ENCODE measurements at regions not wholly inside any gene's neighbourhood (a gene's known extent, or its start where the extent isn't known, plus 50 kb on each side); places are given as distances from the start of the nearest gene placed in this dataset.

DNA sequence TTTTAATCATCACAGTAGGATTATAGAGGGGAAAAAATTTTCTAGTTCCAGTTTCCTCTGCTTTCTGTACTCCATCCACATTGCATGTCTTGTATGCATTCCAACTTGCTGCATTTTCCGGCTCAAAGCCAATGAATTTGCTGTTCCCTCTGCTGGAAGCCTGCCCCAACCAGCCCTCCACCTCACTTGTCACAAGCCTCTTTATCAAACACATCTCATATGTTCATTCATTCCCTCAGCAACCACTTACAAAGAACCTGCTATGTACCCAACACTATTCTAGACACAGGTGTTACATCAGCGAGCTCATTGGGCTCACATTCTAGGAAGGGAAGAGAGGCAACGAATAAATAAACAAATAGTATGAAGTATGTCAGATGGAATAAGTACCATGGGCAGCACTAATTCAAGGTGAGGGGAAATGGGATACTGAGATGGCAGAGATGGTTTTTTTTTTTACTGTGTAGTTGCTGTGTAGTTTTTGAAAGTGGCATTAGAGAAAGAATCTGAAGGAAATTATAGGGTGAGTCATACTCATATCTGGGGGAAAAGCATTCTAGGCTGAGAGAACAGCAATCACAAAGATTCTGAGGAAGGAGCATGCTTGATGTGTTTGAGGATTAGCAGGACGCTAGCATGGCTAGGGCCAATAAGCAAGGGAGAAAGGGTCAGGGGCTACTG is 332.5 kb downstream of the PDGFC start:
- DNase-seq: no peak
- WGBS, 2 donors: 78 to 85% methylated on average over 4 of the region's 4 CpGs
- Histone ChIP-seq H3K9me3 (no peaks in the 10 kb centered on the region), H3K4me3 (no peak overlapping the region), H3K27me3 (no peaks in the 10 kb centered on the region), H3K4me1 (peaks cover 0 to 24% (median 6%) of the 10 kb centered on the region in 4 donors), H3K27ac (no peak overlapping the region), H3K36me3 (no peaks in the 10 kb centered on the region)
- intact Hi-C loops (cut with DNase I): no loop called here
- TF ChIP-seq EP300 (IDR thresholded peaks at IDR 0.05) (no peak), POLR2AphosphoS5 (IDR thresholded peaks at IDR 0.05) (no peak), POLR2A (IDR thresholded peaks at IDR 0.05) (no peak)
- TF ChIP-seq, protein P1, sequence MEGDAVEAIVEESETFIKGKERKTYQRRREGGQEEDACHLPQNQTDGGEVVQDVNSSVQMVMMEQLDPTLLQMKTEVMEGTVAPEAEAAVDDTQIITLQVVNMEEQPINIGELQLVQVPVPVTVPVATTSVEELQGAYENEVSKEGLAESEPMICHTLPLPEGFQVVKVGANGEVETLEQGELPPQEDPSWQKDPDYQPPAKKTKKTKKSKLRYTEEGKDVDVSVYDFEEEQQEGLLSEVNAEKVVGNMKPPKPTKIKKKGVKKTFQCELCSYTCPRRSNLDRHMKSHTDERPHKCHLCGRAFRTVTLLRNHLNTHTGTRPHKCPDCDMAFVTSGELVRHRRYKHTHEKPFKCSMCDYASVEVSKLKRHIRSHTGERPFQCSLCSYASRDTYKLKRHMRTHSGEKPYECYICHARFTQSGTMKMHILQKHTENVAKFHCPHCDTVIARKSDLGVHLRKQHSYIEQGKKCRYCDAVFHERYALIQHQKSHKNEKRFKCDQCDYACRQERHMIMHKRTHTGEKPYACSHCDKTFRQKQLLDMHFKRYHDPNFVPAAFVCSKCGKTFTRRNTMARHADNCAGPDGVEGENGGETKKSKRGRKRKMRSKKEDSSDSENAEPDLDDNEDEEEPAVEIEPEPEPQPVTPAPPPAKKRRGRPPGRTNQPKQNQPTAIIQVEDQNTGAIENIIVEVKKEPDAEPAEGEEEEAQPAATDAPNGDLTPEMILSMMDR (IDR thresholded peaks at IDR 0.05): no peak

GRCh38 chr4:156638334-156638733 is 333.3 kb downstream of the PDGFC start:
- no peaks in the 10 kb centered on the region for H3K27me3 ChIP-seq
- 78 to 79% methylated on average over 5 of the region's 5 CpGs for WGBS, 2 donors
- no peaks in the 10 kb centered on the region for H3K36me3 ChIP-seq
- TF ChIP-seq, protein P1 (IDR thresholded peaks at IDR 0.05): no peak
- no peak for TF ChIP-seq POLR2A (IDR thresholded peaks at IDR 0.05)
- TF ChIP-seq POLR2AphosphoS5 (IDR thresholded peaks at IDR 0.05): no peak
- H3K4me1 ChIP-seq: peaks cover 0 to 24% (median 6%) of the 10 kb centered on the region in 4 donors
- no peaks in the 10 kb centered on the region for H3K9me3 ChIP-seq
- no peak for DNase-seq
- no peak overlapping the region for H3K27ac ChIP-seq
- no peak overlapping the region for H3K4me3 ChIP-seq
- intact Hi-C loops (cut with DNase I): no loop called here

GRCh38 chr4:156636381-156636780 is 335.2 kb downstream of the PDGFC start:
- intact Hi-C loops (cut with DNase I): no loop called here
- WGBS, 2 donors: 92 to 94% methylated on average over 4 of the region's 4 CpGs
- no peak overlapping the region for H3K27ac ChIP-seq
- H3K36me3 ChIP-seq: no peaks in the 10 kb centered on the region
- TF ChIP-seq, protein P1 (IDR thresholded peaks at IDR 0.05): no peak
- no peak for TF ChIP-seq POLR2AphosphoS5 (IDR thresholded peaks at IDR 0.05)
- TF ChIP-seq EP300 (IDR thresholded peaks at IDR 0.05): no peak
- TF ChIP-seq POLR2A (IDR thresholded peaks at IDR 0.05): no peak
- H3K4me1 ChIP-seq: peaks cover 0 to 24% (median 6%) of the 10 kb centered on the region in 4 donors
- DNase-seq: no peak
- no peaks in the 10 kb centered on the region for H3K9me3 ChIP-seq
- no peak overlapping the region for H3K4me3 ChIP-seq
- H3K27me3 ChIP-seq: no peaks in the 10 kb centered on the region

DNA sequence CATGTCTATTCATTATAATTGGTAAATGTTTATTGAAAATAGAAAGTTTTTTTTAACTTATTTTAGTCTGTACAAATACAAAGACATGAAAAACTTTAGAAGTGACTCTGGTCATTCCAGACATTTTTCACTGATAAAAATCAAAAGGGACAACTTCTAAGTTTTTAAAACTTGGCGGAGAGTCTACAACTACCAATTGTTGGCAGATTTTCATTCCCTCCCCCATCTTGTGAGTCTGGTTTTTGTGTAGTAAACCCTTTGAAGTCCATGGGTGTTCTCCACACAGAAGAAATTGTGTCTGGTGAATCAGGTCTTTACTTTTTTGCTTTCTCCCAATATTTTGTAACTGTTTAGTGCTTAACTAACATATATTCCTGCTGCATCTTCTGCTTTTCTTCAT is 336.5 kb downstream of the PDGFC start:
- TF ChIP-seq POLR2AphosphoS5 (IDR thresholded peaks at IDR 0.05) (no peak), EP300 (IDR thresholded peaks at IDR 0.05) (no peak), POLR2A (IDR thresholded peaks at IDR 0.05) (no peak)
- TF ChIP-seq, protein P1 (IDR thresholded peaks at IDR 0.05): no peak
- no peak for DNase-seq
- Histone ChIP-seq H3K9me3 (no peaks in the 10 kb centered on the region), H3K27ac (no peak overlapping the region), H3K27me3 (no peaks in the 10 kb centered on the region), H3K4me1 (peaks cover 0 to 24% (median 6%) of the 10 kb centered on the region in 4 donors), H3K4me3 (no peak overlapping the region), H3K36me3 (no peaks in the 10 kb centered on the region)
- intact Hi-C loops (cut with DNase I): no loop called here
- 90 to 95% methylated on average over 1 of the region's 1 CpG for WGBS, 2 donors

DNA sequence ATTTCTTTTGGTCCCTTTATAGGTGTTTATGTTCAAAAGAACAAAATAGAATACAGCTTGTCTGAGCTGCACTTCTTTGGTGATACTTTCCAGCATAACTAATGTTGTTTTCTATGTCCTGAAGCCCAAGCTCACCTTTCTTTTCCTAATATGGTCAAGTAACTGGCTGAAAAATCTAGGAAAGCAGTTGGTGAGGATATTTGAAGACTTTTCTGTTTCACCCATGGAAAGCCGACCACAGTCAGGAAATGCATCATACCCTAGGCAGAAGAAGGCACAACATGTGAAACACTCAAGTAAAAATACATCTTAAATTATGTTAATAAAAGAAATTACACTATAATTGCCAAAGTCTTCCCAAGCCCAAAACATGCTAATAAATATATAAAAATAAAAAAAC is 337.0 kb downstream of the PDGFC start:
- intact Hi-C loops (cut with DNase I): no loop called here
- no peak for TF ChIP-seq EP300 (IDR thresholded peaks at IDR 0.05)
- no peak for TF ChIP-seq POLR2AphosphoS5 (IDR thresholded peaks at IDR 0.05)
- DNase-seq: no peak
- Histone ChIP-seq H3K36me3 (no peaks in the 10 kb centered on the region), H3K27me3 (no peaks in the 10 kb centered on the region), H3K9me3 (no peaks in the 10 kb centered on the region), H3K4me1 (peaks cover 0 to 24% (median 6%) of the 10 kb centered on the region in 4 donors), H3K27ac (no peak overlapping the region), H3K4me3 (no peak overlapping the region)
- 77 to 83% methylated on average over 1 of the region's 1 CpG for WGBS, 2 donors

All from sigmoid colon (tissue), 6 donors.